ENCODE measurements at regions not wholly inside any gene's neighbourhood (a gene's known extent, or its start where the extent isn't known, plus 50 kb on each side); places are given as distances from the start of the nearest gene placed in this dataset.
A peak's percentile ranks its signal among the peaks of the same experiment; 100 is the strongest.

GRCh38 chr2:215699018-215699417, 263.1 kb upstream of the FN1 start:
- TF ChIP-seq CTCF (IDR thresholded peaks at IDR 0.05; ENCODE audit: low read depth, low read length) = no peak
- no peak overlapping the region for H3K27ac ChIP-seq
- no peak for DNase-seq (ENCODE audit: low read depth in 1 of 2, low spot score in 1 of 2)

GRCh38 chr2:215698566-215698965, 262.7 kb upstream of the FN1 start:
- H3K27me3 ChIP-seq = no peaks in the 10 kb centered on the region
- H3K9me3 ChIP-seq (ENCODE audit: low read depth) = no peaks in the 10 kb centered on the region
- H3K4me1 ChIP-seq (ENCODE audit: low read depth) = no peaks in the 10 kb centered on the region
- no peaks in the 10 kb centered on the region for H3K36me3 ChIP-seq
- no peak for TF ChIP-seq CTCF (IDR thresholded peaks at IDR 0.05; ENCODE audit: low read depth, low read length)
- no peak overlapping the region for H3K4me3 ChIP-seq
- peak in 1 of 2 donors; percentile 83 for DNase-seq (ENCODE audit: low read depth in 1 of 2, low spot score in 1 of 2)
- H3K27ac ChIP-seq = no peak overlapping the region

More at GRCh38 chr2:215699018-215699417, 263.1 kb upstream of the FN1 start:
- Histone ChIP-seq H3K9me3 (ENCODE audit: low read depth) (no peaks in the 10 kb centered on the region), H3K36me3 (no peaks in the 10 kb centered on the region), H3K4me3 (no peak overlapping the region), H3K27me3 (no peaks in the 10 kb centered on the region), H3K4me1 (ENCODE audit: low read depth) (no peaks in the 10 kb centered on the region)

- Histone ChIP-seq H3K4me1 (ENCODE audit: low read depth) (no peaks in the 10 kb centered on the region), H3K27ac (no peak overlapping the region), H3K27me3 (no peaks in the 10 kb centered on the region), H3K4me3 (no peak overlapping the region), H3K9me3 (ENCODE audit: low read depth) (no peaks in the 10 kb centered on the region), H3K36me3 (no peaks in the 10 kb centered on the region)
- DNase-seq (ENCODE audit: low read depth in 1 of 2, low spot score in 1 of 2) = peak in 1 of 2 donors; percentile 30
- no peak for TF ChIP-seq CTCF (IDR thresholded peaks at IDR 0.05; ENCODE audit: low read depth, low read length)
Observed at GRCh38 chr2:215697496-215697895, 261.6 kb upstream of the FN1 start.

GRCh38 chr2:215697003-215697402, 261.1 kb upstream of the FN1 start:
- no peak overlapping the region for H3K27ac ChIP-seq
- no peaks in the 10 kb centered on the region for H3K4me1 ChIP-seq (ENCODE audit: low read depth)

GRCh38 chr2:215695861-215696260, 260.0 kb upstream of the FN1 start:
- H3K9me3 ChIP-seq (ENCODE audit: low read depth) = no peaks in the 10 kb centered on the region
- no peak for DNase-seq (ENCODE audit: low read depth in 1 of 2, low spot score in 1 of 2)

More at GRCh38 chr2:215697003-215697402, 261.1 kb upstream of the FN1 start:
- H3K27me3 ChIP-seq = no peaks in the 10 kb centered on the region
- no peak for TF ChIP-seq CTCF (IDR thresholded peaks at IDR 0.05; ENCODE audit: low read depth, low read length)
- no peak overlapping the region for H3K4me3 ChIP-seq
- H3K9me3 ChIP-seq (ENCODE audit: low read depth) = no peaks in the 10 kb centered on the region
- DNase-seq (ENCODE audit: low read depth in 1 of 2, low spot score in 1 of 2) = no peak
- H3K36me3 ChIP-seq = no peaks in the 10 kb centered on the region

More at GRCh38 chr2:215695861-215696260, 260.0 kb upstream of the FN1 start:
- no peak for TF ChIP-seq CTCF (IDR thresholded peaks at IDR 0.05; ENCODE audit: low read depth, low read length)
- Histone ChIP-seq H3K4me3 (no peak overlapping the region), H3K27ac (no peak overlapping the region), H3K4me1 (ENCODE audit: low read depth) (no peaks in the 10 kb centered on the region), H3K36me3 (no peaks in the 10 kb centered on the region), H3K27me3 (no peaks in the 10 kb centered on the region)
